AG04450 (cell line): ENCODE measurements at regions not wholly inside any gene's neighbourhood (a gene's known extent, or its start where the extent isn't known, plus 50 kb on each side); places are given as distances from the start of the nearest gene placed in this dataset. TPM values are rescaled to one million over a fixed set of nuclear protein-coding genes. Genes with fewer than 3 reads are reported as not detected.

Experiments used
- CTCF ChIA-PET: fragments of 300-600, 350-600 bp; formaldehyde crosslinking; extraction: SDS; loops from one replicate; lab custom pipeline; 2022; ENCODE audit warnings: antibody characterized with exemption, inconsistent platforms; lab: Charles Lee
- POLR2A ChIA-PET: fragments of 350-600 bp; formaldehyde crosslinking; extraction: SDS; loops from one replicate; lab custom pipeline; 2021; ENCODE audit warnings: antibody characterized with exemption, inconsistent platforms; lab: Yijun Ruan, JAX
- DNase-seq: peaks from one replicate; pipeline ENCODE4 v3.0.0-alpha.2; 2011; ENCODE audit warnings: low read depth, low spot score
- H3K27ac ChIP-seq: one replicate; pipeline ENCODE4 v1.5.1; 2012; ENCODE audit warnings: low read depth, low read length, control low read depth
- H3K27me3 ChIP-seq: one replicate; pipeline ENCODE4 v1.6.0; 2012; ENCODE audit warnings: low read length; ENCODE audit not compliant: control insufficient read depth, insufficient read depth
- H3K4me3 ChIP-seq: 2 replicates; pipeline ENCODE4 v1.5.1; 2011; ENCODE audit warnings: mild to moderate bottlenecking, low read depth, low read length, control low read depth
- H3K9me3 ChIP-seq: 2 replicates; pipeline ENCODE4 v1.5.1; 2012; ENCODE audit warnings: low read length; ENCODE audit not compliant: control insufficient read depth, insufficient read depth
- CTCF ChIP-seq: IDR thresholded peaks from 2 replicates; pipeline ENCODE4 v1.5.1; 2011; ENCODE audit warnings: low read depth, low read length, control low read depth, inconsistent platforms
- small RNA-seq: library from RNA; depleted of rRNA; stranded (forward); fragments of <200 nt; gene quantifications from one replicate; pipeline ENCODE3, GENCODE V24; 2012; ENCODE audit warnings: low read depth; ENCODE audit not compliant: insufficient read length

- no peaks in the 10 kb centered on the region for H3K27me3 ChIP-seq
- DNase-seq = no peak
- ChIA-PET CTCF (no interaction called here), POLR2A (no interaction called here)
- no peak overlapping the region for H3K4me3 ChIP-seq
- H3K9me3 ChIP-seq = peaks cover 10% of the 10 kb centered on the region
- TF ChIP-seq CTCF = no peak
- no peak overlapping the region for H3K27ac ChIP-seq
Observed at GRCh38 chr5:51278539-51278938, 104.7 kb upstream of the ISL1 start.

GRCh38 chr5:51279983-51280706, 103.1 kb upstream of the ISL1 start:
- POLR2A ChIA-PET = no interaction called here
- TF ChIP-seq CTCF = no peak
- no peak for DNase-seq

GRCh38 chr5:51286046-51286445, 97.2 kb upstream of the ISL1 start:
- no peaks in the 10 kb centered on the region for H3K27me3 ChIP-seq
- POLR2A ChIA-PET = no interaction called here
- no peak overlapping the region for H3K4me3 ChIP-seq
- H3K27ac ChIP-seq = no peak overlapping the region
- H3K9me3 ChIP-seq = peaks cover 4% of the 10 kb centered on the region; the same call in 1 of the 2 replicates
- DNase-seq = no peak
- CTCF ChIA-PET = no interaction called here
- no peak for TF ChIP-seq CTCF

More at GRCh38 chr5:51279983-51280706, 103.1 kb upstream of the ISL1 start:
- H3K27ac ChIP-seq = no peak overlapping the region
- no peaks in the 10 kb centered on the region for H3K27me3 ChIP-seq
- CTCF ChIA-PET = no interaction called here
- no peak overlapping the region for H3K4me3 ChIP-seq
- H3K9me3 ChIP-seq = peaks cover 10% of the 10 kb centered on the region

GRCh38 chr5:51302343-51302742, 80.9 kb upstream of the ISL1 start:
- ChIA-PET POLR2A (no interaction called here), CTCF (no interaction called here)
- Histone ChIP-seq H3K27me3 (no peaks in the 10 kb centered on the region), H3K4me3 (no peak overlapping the region), H3K9me3 (peaks cover 7% of the 10 kb centered on the region), H3K27ac (no peak overlapping the region)
- TF ChIP-seq CTCF = no peak
- DNase-seq = no peak

GRCh38 chr5:51326844-51327243, 56.4 kb upstream of the ISL1 start:
- CTCF ChIA-PET = no interaction called here
- no peak for DNase-seq
- Histone ChIP-seq H3K9me3 (no peaks in the 10 kb centered on the region), H3K27me3 (no peaks in the 10 kb centered on the region), H3K27ac (no peak overlapping the region), H3K4me3 (no peak overlapping the region)
- POLR2A ChIA-PET = no interaction called here
- TF ChIP-seq CTCF = no peak

Small RNAs in the stretch of these regions (small RNA-seq; reads per million reads assigned to genes)
- not detected for gene AC022441.3
- not detected for gene RNU6-1296P
- gene RNU6-480P = not detected
